GM21515 (cell line): ENCODE measurements at regions not wholly inside any gene's neighbourhood (a gene's known extent, or its start where the extent isn't known, plus 50 kb on each side); places are given as distances from the start of the nearest gene placed in this dataset.

ENCODE experiments used
- ATAC-seq: cut with Tn5 transposase; IDR thresholded peaks from one replicate; pipeline ENCODE4 v1.9.1; 2021; ENCODE audit not compliant: unreplicated experiment

GRCh38 chr9:20200581-20200980 is 411.7 kb upstream of the SLC24A2 start:
- ATAC-seq, result no peak

- ATAC-seq, result no peak
Measured at GRCh38 chr9:20199111-20199510, 410.3 kb upstream of the SLC24A2 start.

DNA sequence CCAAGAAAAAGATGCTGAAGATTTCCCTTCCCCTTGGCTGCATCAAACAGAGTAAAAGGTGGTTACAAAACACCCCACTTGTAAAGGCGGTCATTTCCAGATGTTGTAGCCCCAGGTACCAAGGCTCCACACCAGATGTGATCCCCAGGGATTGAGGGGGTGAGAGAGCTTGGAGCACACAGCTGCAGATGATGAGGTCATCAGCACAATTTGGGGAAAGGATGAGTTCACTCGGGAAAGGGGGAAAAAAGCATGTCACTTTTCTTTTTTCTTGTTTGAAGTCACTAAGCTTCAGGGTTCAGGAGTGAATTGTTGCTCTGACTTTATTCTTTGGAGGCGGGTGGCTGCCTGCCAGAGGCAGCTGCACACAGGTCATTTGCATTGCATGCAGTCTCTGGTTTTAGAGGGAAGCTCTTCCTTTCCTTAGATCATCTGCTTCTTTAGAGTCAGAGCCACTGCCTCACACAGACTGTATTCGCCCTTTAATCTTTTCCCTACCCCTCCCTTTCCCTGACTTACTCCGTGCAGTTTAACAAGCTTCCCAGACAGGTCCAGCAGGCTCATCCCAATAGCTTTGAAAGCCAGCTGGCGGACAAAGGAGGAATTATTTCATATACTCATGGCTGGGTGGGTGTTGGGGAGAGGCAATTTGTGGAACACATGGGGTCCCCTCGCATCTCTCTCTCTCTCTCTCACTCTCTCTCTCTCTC is 409.3 kb upstream of the SLC24A2 start:
- ATAC-seq, result no peak

DNA sequence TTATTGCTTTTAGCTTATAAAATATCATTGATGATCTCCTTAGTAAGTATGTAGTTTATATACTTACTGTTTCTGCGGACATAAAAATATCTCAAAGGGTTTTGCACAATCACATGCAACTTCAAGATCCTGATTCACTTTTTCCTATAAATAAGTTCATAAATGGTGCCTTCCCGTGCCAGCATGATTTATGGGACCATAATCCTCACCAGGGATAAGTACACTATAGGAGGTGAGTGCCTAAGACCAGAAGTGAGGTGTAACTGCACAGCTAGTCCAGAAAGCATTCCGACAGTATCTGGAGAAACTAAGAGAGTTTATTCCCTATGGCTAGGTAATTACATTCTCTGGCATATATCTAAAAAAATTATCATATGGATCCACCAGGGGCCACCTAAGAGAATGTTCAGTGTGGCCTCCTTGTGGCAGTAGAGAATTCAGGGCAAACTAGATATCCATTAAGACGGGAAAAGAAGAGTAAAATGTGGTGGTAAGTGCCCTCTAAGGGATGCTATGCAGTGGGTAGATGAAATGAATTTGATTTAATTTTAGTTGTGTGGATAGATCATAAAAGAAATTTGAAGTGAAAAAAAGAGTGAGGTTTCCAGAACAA is 402.5 kb upstream of the SLC24A2 start:
- ATAC-seq, result no peak

- no peak for ATAC-seq
Measured at GRCh38 chr9:20189871-20190270, 401.0 kb upstream of the SLC24A2 start.

DNA sequence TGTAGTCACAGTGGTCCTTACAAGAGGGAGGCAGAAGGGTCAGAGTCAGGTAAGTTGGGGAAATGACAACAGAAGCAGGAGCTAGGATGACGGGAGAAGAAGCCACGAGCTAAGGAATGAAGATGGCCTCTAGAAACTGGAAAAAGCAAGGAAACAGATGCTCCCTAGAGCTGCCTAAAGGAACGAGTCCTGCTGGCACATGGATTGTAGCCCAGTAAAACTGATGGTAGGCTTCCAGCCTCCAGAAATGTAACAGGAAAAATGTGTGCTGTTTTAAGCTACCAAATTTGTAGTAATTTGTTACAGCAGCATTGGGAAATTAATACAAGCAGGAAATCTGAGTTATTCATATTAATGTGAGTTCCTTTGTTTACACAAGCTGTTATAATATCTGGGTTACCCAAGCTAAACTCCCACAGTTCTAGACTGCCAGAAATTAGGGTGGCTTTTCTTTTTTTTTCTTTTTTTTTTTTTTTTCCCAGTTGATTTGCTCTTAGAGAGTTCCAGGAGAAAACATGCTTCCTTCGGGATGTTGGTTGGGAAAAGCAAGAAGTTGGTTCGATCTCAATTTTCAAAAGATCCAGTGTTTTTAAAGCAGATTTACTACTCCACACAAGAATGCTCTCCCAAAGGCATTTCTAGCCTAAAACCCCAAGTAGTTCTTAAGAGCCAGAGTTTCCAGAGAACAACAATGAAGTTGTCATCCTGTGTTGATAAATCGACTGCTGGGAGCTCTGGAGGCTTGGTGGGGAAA is 400.0 kb upstream of the SLC24A2 start:
- no peak for ATAC-seq

- ATAC-seq, result no peak
Measured at GRCh38 chr9:20187318-20187717, 398.5 kb upstream of the SLC24A2 start.

DNA sequence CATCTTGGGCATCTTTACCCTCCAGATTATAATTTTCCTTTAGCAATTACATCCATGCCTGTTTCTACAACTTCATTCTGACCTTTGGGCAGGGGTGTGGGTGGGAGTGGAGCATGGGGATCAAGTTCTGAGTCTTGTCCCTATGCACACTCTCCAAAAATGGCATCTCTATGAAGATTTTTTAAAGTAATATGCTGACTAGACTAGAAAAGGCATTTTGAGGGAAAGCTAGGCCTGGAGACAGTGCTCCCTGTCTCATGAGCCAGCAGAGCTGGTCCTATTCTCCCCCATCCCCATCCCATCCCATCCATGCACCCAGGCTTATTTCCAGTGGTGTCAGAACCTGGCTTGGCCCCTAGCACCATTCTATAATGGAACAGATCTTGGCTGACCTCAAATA is 398.0 kb upstream of the SLC24A2 start:
- no peak for ATAC-seq

DNA sequence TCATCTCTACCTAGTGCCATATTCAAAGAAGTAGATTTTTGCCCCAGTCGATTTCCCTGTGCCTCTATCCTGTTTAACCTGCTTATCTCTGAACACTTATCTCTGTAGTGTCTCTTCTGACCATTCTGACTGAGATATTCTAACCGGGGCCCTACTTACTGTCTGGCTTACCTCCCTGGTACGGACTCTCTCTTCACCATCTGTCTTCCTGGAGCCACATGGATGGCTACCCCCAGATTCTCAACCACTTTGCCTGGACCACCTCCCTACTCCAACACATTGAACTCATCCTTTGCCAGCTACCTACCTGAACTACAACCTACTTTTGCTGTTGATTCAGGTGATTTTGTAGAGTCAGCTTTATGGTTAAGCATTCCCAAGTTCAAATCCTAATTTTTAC is 397.4 kb upstream of the SLC24A2 start:
- no peak for ATAC-seq

DNA sequence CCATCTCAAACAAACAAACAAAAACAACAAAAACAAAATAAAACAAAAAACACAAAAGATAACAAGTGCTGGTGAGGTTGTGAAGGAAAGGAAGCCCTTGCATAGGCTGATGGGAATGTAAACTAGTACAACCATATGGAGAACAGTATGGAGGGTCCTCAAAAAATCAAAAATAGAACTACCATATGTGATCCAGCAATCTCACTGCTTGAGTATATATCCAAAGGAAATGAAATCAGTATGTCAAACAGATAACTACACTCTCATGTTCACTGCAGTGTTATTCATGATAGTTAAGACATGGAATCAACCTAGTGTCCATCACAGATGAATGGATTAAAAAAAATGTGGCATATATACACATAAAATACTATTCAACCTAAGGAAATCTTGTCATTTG is 395.7 kb upstream of the SLC24A2 start:
- no peak for ATAC-seq

GRCh38 chr9:20178679-20179078 is 389.8 kb upstream of the SLC24A2 start:
- no peak for ATAC-seq

- ATAC-seq, result no peak
Measured at GRCh38 chr9:20178197-20178596, 389.4 kb upstream of the SLC24A2 start.

- no peak for ATAC-seq
Measured at GRCh38 chr9:20170122-20170521, 381.3 kb upstream of the SLC24A2 start.

- ATAC-seq, result no peak
Measured at GRCh38 chr9:20152151-20152725, 363.4 kb upstream of the SLC24A2 start.

- ATAC-seq, result no peak
Measured at GRCh38 chr9:20148416-20148815, 359.6 kb upstream of the SLC24A2 start.

DNA sequence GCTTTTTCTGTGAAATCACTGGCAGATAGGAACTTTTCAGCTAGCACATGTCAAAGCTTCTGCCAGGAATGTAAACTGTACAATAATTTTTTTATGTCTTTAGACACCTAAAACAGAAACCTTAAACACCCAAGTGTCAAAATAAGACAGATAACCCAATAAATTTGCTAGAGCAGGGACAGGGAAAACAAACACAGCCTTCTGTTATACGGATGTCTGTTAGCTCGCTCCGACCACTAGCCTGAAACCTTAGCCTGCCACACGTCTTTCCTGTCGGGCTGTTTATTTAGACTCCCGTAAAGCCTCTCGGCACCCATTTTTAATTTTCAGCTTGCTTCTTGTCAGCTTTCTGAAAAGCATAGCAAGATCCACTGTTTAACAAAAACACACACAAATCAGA is 355.4 kb upstream of the SLC24A2 start:
- ATAC-seq, result no peak

- ATAC-seq, result no peak
Measured at GRCh38 chr9:20139763-20140290, 351.0 kb upstream of the SLC24A2 start.

DNA sequence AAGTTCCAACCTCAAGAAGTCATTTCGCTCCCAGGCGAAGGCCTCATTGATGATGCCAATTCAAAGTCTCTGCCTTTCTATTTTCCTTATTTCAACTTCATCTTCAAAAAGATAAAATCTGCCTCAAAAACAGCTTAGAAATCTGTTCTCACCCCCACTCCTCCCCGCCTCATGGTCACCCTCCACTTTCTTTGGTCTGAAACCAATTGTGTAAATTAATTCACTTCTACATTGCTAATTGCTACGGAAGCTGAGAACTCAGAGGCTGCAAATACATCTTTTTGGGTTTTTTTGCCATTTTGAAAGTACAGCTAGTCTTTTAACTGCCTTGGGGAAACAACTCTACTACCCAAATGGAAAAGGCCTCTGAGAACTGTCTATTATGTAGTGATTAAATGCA is 350.0 kb upstream of the SLC24A2 start:
- no peak for ATAC-seq

- no peak for ATAC-seq
Measured at GRCh38 chr9:20138116-20138515, 349.3 kb upstream of the SLC24A2 start.

GRCh38 chr9:20137425-20137824 is 348.6 kb upstream of the SLC24A2 start:
- no peak for ATAC-seq

DNA sequence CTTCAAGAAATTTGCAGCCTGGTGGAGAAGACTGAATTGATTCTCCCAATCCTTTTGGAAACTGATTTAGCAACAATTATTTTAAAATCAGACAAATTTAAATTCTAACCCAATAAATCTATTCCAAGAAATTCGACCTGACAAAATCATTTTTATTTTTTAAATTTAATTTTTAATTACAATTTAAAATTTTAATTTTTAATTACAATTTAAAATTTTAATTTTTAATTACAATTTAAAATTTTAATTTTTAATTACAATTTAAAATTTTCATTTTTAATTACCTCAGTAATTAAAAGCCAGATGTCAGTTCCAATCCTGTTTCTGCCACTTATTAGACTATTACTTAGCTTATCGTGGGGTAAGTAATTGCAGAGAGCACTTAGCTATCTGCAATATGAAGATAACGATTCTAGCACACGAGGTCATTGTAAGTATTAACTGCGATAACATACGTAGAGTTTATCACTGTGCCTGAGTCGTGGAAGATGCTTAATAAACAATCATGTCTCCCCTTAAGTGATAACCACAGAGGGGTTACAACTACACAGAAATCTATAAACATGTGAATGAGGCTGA is 346.4 kb upstream of the SLC24A2 start:
- no peak for ATAC-seq
